Right lobe of liver (tissue), 6 donors: ENCODE measurements at regions not wholly inside any gene's neighbourhood (a gene's known extent, or its start where the extent isn't known, plus 50 kb on each side); places are given as distances from the start of the nearest gene placed in this dataset.

Experiments
- ATAC-seq, 4 donors: fragments of 200-7000 bp; cut with Tn5 transposase; one replicate each; pipeline ENCODE4 v1.9.1; 2020; ENCODE audit warnings: mild to moderate bottlenecking in 4 of 4, moderate library complexity in 4 of 4
- DNase-seq, 3 donors: peaks; one replicate each; pipeline ENCODE4 v3.0.0-alpha.2; 2020
- H3K27ac ChIP-seq, 3 donors: fragments of 200-600 bp; one replicate each; pipeline ENCODE4 v1.8.0; 2022
- H3K27me3 ChIP-seq, 2 donors: fragments of 200-600 bp; one replicate each; pipeline ENCODE4 v1.8.0; 2022
- H3K36me3 ChIP-seq, 4 donors: fragments of 200-600 bp; sonication (generic) in 1 of 4; one replicate each; pipeline versions ENCODE4 v1.5.1 to v1.8.0; 2017 to 2022; ENCODE audit warnings: control low read depth in 1 of 4
- H3K4me1 ChIP-seq, 4 donors: fragments of 200-600 bp; sonication (generic) in 1 of 4; one replicate each; pipeline versions ENCODE4 v1.5.1 to v1.8.0; 2017 to 2022; ENCODE audit warnings: control low read depth in 1 of 4
- H3K4me3 ChIP-seq, 3 donors: fragments of 200-600 bp; one replicate each; pipeline ENCODE4 v1.8.0; 2022
- H3K9me3 ChIP-seq, 4 donors: fragments of 200-600 bp; sonication (generic) in 1 of 4; one replicate each; pipeline versions ENCODE4 v1.5.1 to v1.8.0; 2017 to 2022; ENCODE audit warnings: control low read depth in 1 of 4
- CTCF ChIP-seq, 4 donors: fragments of 200-600 bp in 3 of 4; fragments of 450-650 bp in 1 of 4; IDR thresholded peaks; one replicate each; pipeline versions ENCODE4 v1.5.1 to v1.8.0; 2016 to 2022; ENCODE audit warnings: antibody characterized with exemption in 4 of 4, mild to moderate bottlenecking in 2 of 4
- POLR2A ChIP-seq: fragments of 450-650 bp; IDR thresholded peaks from one replicate; pipeline ENCODE4 v1.6.1; 2017; ENCODE audit warnings: antibody characterized with exemption, mild to moderate bottlenecking
- WGBS: methylation state at CpG from one replicate; pipeline ENCODE4 v1.1.6; 2018; ENCODE audit warnings: low coverage, low lambda C conversion rate; ENCODE audit not compliant: insufficient coverage; ENCODE audit errors: missing lambda C conversion rate; 5-methylcytosine and 5-hydroxymethylcytosine counted together
- intact Hi-C, 2 donors: fragments of 100-400 bp; cut with DNase I; formaldehyde crosslinking; loops; one replicate each; pipeline versions ENCODE4 v1.11.2 to v1.14.1; 2022
- donor health status: DM: no; HTN: yes; CAD: no.
- donor health status: DM: no; HTN: no; CAD: no.
- donor health status: DM: no; HTN: no; CAD: no.
- donor health status: DM: no; HTN: yes; CAD: no.
- donor health status: DM: no; HTN: yes; CAD: no.

GRCh38 chr12:88723219-88723618, 142.9 kb upstream of the KITLG start:
- ATAC-seq, result no peak
- no peaks in the 10 kb centered on the region for H3K36me3 ChIP-seq
- TF ChIP-seq POLR2A (no peak), CTCF (IDR thresholded peaks at IDR 0.05) (no peak)
- no peaks in the 10 kb centered on the region for H3K9me3 ChIP-seq
- H3K27ac ChIP-seq, result no peak overlapping the region
- no peaks in the 10 kb centered on the region for H3K4me1 ChIP-seq
- H3K27me3 ChIP-seq, result no peaks in the 10 kb centered on the region
- DNase-seq, result no peak
- WGBS, result 79% methylated on average over 3 of the region's 3 CpGs
- intact Hi-C loops, result no loop called here
- H3K4me3 ChIP-seq, result no peak overlapping the region

DNA sequence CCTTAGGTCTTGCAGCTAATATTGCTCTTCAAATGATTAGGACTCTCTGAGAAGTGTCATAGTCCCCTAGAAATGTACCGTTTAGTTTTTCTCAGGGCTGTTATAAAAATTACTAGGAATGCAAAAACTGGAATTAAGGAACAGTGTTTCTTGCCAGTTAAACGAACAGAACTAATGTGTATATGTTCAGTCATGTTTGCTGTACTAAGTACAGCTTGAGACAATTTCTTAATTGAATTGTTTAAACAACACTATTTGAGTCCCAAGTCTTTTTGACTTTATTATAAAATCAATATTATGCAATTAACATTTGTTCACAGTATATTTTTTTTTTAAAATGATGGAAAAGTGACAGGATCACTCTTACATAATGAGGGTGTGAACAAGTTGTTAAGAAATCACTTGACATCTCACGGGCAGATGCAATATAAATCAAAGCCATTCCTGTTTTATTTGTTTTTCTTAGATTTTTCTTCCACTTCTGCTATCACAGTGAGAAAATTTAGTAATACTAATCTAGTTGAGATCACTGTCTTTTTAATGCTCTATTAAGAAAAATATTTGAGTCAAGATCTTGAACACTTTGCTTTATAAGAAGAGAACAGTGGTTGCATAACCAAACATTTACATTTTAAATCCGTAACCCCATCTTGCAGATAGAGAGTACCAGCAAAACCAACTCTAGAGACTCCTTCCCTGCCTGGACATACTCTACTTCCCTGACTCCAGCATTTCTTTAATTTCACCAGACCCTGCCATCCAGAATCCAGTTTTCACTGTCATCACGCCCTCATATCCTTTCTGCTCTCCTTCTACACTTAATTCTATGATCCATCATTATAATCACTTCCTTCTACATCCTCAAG, 140.7 kb upstream of the KITLG start:
- TF ChIP-seq POLR2A (no peak), CTCF (IDR thresholded peaks at IDR 0.05) (no peak)
- Histone ChIP-seq H3K4me1 (no peaks in the 10 kb centered on the region), H3K9me3 (no peaks in the 10 kb centered on the region), H3K4me3 (no peak overlapping the region), H3K27ac (no peak overlapping the region), H3K36me3 (no peaks in the 10 kb centered on the region), H3K27me3 (no peaks in the 10 kb centered on the region)
- DNase-seq (no peak), ATAC-seq (no peak)
- intact Hi-C loops, result no loop called here
- 51% methylated on average over 5 of the region's 5 CpGs for WGBS

DNA sequence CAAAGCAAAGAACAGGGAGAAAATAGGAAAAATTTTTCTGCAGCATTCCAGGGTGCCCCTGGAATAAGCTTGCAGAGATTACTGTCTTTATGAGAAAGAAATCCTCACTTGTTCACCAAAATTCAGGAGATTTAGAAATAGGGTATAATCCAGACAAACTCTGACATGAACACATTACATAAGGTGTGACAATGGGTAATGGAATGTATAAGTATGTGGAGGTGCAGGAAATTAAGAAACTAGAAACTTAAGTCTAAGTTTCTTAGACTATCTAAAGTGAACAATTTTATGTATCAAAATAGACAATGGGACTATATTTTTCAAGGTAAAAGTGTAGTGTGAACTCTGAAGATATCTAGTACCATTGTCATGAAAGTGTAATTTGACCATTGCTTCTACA, 140.0 kb upstream of the KITLG start:
- no peak overlapping the region for H3K27ac ChIP-seq
- no peak overlapping the region for H3K4me3 ChIP-seq
- H3K27me3 ChIP-seq, result no peaks in the 10 kb centered on the region
- intact Hi-C loops, result no loop called here
- H3K36me3 ChIP-seq, result no peaks in the 10 kb centered on the region
- H3K4me1 ChIP-seq, result no peaks in the 10 kb centered on the region
- H3K9me3 ChIP-seq, result no peaks in the 10 kb centered on the region
- DNase-seq (no peak), ATAC-seq (no peak)
- TF ChIP-seq POLR2A, result no peak
- no peak for TF ChIP-seq CTCF (IDR thresholded peaks at IDR 0.05)

DNA sequence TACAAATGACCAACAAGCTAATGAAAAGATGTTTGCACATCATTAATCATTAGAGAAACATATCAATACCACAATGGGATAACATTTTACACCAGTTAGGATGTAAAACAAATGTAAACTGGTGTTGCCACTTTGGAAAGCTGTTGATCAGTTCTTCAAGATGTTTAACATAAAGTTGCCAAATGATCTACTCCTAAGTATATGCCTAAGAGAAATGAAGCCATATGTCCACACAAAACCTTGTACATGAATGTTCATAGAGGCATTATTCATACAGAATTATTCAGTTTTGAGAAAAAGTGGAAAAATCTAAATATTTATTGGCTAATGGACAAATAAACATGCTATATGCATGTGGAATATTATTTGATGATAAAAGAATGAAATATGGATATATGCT, 136.9 kb upstream of the KITLG start:
- no peaks in the 10 kb centered on the region for H3K9me3 ChIP-seq
- no peaks in the 10 kb centered on the region for H3K36me3 ChIP-seq
- TF ChIP-seq CTCF (IDR thresholded peaks at IDR 0.05) (no peak), POLR2A (no peak)
- intact Hi-C loops, result no loop called here
- no peak overlapping the region for H3K4me3 ChIP-seq
- H3K4me1 ChIP-seq, result no peaks in the 10 kb centered on the region
- H3K27ac ChIP-seq, result no peak overlapping the region
- ATAC-seq (no peak), DNase-seq (no peak)
- no peaks in the 10 kb centered on the region for H3K27me3 ChIP-seq

- DNase-seq (no peak), ATAC-seq (peak in 1 of 4 donors; percentile 15)
- H3K4me1 ChIP-seq, result no peaks in the 10 kb centered on the region
- H3K27me3 ChIP-seq, result no peaks in the 10 kb centered on the region
- no peaks in the 10 kb centered on the region for H3K9me3 ChIP-seq
- WGBS, result 33% methylated on average over 1 of the region's 1 CpG
- intact Hi-C loops, result no loop called here
- TF ChIP-seq POLR2A (no peak), CTCF (IDR thresholded peaks at IDR 0.05) (no peak)
- no peak overlapping the region for H3K27ac ChIP-seq
- no peak overlapping the region for H3K4me3 ChIP-seq
- no peaks in the 10 kb centered on the region for H3K36me3 ChIP-seq
These were observed 136.0 kb upstream of the KITLG start for GRCh38 chr12:88716240-88716639.
